C4-2B (cell line): ENCODE measurements at regions not wholly inside any gene's neighbourhood (a gene's known extent, or its start where the extent isn't known, plus 50 kb on each side); places are given as distances from the start of the nearest gene placed in this dataset.

Experiments used
- ZFX ChIP-seq: fragments of 450-650 bp; IDR thresholded peaks from 2 replicates; pipeline ENCODE4 v1.6.1; 2017
- TF ChIP-seq, protein P1 (sequence below): fragments of 450-650 bp; conservative IDR thresholded peaks from 2 replicates; pipeline ENCODE4 v1.5.1; 2017; ENCODE audit warnings: mild to moderate bottlenecking

DNA sequence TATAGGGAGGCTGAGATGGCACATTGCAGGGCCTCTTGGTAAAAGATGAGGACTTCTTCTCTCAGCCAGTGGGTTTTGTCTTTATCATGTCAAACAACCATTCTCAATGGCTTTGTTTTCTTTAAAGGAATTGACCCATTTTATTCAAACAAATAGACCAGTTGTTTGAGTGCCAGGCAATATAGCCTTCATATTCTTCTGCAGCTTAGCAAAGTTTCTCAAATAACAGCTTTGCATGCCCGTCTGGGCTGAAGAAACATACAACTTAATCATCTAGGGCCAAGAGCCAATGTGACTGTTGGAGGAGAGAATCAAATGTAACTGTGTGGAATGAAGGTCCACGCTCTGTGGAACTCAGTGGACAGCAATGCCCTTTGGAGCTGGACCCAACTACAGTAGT, 57.4 kb upstream of the ADRA1B start:
- TF ChIP-seq, protein P1, sequence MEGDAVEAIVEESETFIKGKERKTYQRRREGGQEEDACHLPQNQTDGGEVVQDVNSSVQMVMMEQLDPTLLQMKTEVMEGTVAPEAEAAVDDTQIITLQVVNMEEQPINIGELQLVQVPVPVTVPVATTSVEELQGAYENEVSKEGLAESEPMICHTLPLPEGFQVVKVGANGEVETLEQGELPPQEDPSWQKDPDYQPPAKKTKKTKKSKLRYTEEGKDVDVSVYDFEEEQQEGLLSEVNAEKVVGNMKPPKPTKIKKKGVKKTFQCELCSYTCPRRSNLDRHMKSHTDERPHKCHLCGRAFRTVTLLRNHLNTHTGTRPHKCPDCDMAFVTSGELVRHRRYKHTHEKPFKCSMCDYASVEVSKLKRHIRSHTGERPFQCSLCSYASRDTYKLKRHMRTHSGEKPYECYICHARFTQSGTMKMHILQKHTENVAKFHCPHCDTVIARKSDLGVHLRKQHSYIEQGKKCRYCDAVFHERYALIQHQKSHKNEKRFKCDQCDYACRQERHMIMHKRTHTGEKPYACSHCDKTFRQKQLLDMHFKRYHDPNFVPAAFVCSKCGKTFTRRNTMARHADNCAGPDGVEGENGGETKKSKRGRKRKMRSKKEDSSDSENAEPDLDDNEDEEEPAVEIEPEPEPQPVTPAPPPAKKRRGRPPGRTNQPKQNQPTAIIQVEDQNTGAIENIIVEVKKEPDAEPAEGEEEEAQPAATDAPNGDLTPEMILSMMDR = no peak
- TF ChIP-seq ZFX = no peak
